ENCODE measurements at regions not wholly inside any gene's neighbourhood (a gene's known extent, or its start where the extent isn't known, plus 50 kb on each side); places are given as distances from the start of the nearest gene placed in this dataset.

GRCh38 chr6:1486387-1486786 is 97.0 kb downstream of the FOXF2 start:
- DNase-seq (ENCODE audit: low read depth) = no peak
- no peak overlapping the region for H3K4me3 ChIP-seq (ENCODE audit: low read depth, low read length)
- no peak for TF ChIP-seq CTCF (IDR thresholded peaks at IDR 0.05; ENCODE audit: low read depth, low read length)
- TF ChIP-seq MYC (IDR thresholded peaks at IDR 0.05; ENCODE audit: low read depth, low read length) = no peak
- TF ChIP-seq POLR2A (IDR thresholded peaks at IDR 0.05; ENCODE audit: extremely low read depth, insufficient read length) = no peak
- TF ChIP-seq, protein P1, sequence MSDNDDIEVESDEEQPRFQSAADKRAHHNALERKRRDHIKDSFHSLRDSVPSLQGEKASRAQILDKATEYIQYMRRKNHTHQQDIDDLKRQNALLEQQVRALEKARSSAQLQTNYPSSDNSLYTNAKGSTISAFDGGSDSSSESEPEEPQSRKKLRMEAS (IDR thresholded peaks at IDR 0.05; ENCODE audit: low read depth, low read length) = no peak

- no peak for DNase-seq (ENCODE audit: low read depth)
- no peak overlapping the region for H3K4me3 ChIP-seq (ENCODE audit: low read depth, low read length)
- TF ChIP-seq CTCF (IDR thresholded peaks at IDR 0.05; ENCODE audit: low read depth, low read length) = no peak
- TF ChIP-seq POLR2A (IDR thresholded peaks at IDR 0.05; ENCODE audit: extremely low read depth, insufficient read length) = no peak
- no peak for TF ChIP-seq MYC (IDR thresholded peaks at IDR 0.05; ENCODE audit: low read depth, low read length)
- TF ChIP-seq, protein P1 (IDR thresholded peaks at IDR 0.05; ENCODE audit: low read depth, low read length) = no peak
Measured at GRCh38 chr6:1487239-1487638, 97.9 kb downstream of the FOXF2 start.

GRCh38 chr6:1491025-1491424 is 101.6 kb downstream of the FOXF2 start:
- H3K4me3 ChIP-seq (ENCODE audit: low read depth, low read length) = no peak overlapping the region
- DNase-seq (ENCODE audit: low read depth) = no peak
- TF ChIP-seq POLR2A (IDR thresholded peaks at IDR 0.05; ENCODE audit: extremely low read depth, insufficient read length) (no peak), MYC (IDR thresholded peaks at IDR 0.05; ENCODE audit: low read depth, low read length) (no peak), CTCF (IDR thresholded peaks at IDR 0.05; ENCODE audit: low read depth, low read length) (no peak)
- TF ChIP-seq, protein P1 (IDR thresholded peaks at IDR 0.05; ENCODE audit: low read depth, low read length) = no peak

DNA sequence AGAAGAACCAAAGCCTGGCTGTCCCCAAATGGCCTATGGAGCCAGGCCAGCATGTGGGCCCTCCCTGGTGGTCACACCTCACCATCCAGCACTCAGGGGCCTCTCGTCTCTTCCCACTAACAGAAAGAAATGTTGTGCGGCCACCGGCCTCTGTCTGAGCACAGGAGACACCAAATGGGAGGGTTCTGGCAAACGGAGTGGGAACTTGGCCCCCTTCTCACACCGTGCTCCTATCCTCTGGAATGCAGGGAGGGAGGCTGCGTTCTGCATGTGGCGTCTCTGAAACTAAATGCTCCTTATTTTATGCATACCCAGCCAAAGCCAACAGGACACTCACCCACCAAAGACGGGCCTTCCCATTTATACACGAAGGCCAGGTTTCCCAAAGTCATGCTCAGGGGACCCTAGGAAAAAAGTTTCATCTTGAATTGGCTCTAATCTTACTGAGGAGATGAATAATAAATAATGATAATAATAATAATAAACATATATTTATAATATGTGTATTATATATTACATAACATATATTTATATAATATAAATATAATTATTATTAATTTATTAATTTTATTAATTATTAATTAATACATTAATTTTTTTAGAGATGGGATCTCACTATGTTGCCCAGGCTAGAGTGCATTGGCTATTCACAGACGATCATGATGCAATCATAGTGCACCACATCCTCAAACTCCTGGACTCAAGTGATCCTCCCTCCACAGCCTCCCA is 102.4 kb downstream of the FOXF2 start:
- DNase-seq (ENCODE audit: low read depth) = no peak
- H3K4me3 ChIP-seq (ENCODE audit: low read depth, low read length) = no peak overlapping the region
- no peak for TF ChIP-seq MYC (IDR thresholded peaks at IDR 0.05; ENCODE audit: low read depth, low read length)
- no peak for TF ChIP-seq CTCF (IDR thresholded peaks at IDR 0.05; ENCODE audit: low read depth, low read length)
- no peak for TF ChIP-seq POLR2A (IDR thresholded peaks at IDR 0.05; ENCODE audit: extremely low read depth, insufficient read length)
- TF ChIP-seq, protein P1 (IDR thresholded peaks at IDR 0.05; ENCODE audit: low read depth, low read length) = no peak

- DNase-seq (ENCODE audit: low read depth) = no peak
- no peak overlapping the region for H3K4me3 ChIP-seq (ENCODE audit: low read depth, low read length)
- TF ChIP-seq, protein P1 (IDR thresholded peaks at IDR 0.05; ENCODE audit: low read depth, low read length) = no peak
- no peak for TF ChIP-seq MYC (IDR thresholded peaks at IDR 0.05; ENCODE audit: low read depth, low read length)
- no peak for TF ChIP-seq CTCF (IDR thresholded peaks at IDR 0.05; ENCODE audit: low read depth, low read length)
- no peak for TF ChIP-seq POLR2A (IDR thresholded peaks at IDR 0.05; ENCODE audit: extremely low read depth, insufficient read length)
Measured at GRCh38 chr6:1494671-1495070, 105.3 kb downstream of the FOXF2 start.

All from NB4 (cell line).